HepG2 (cell line): ENCODE measurements at regions not wholly inside any gene's neighbourhood (a gene's known extent, or its start where the extent isn't known, plus 50 kb on each side); places are given as distances from the start of the nearest gene placed in this dataset.
A peak's percentile ranks its signal among the peaks of the same experiment; 100 is the strongest.

Source experiments
- ATAC-seq: fragments of 200-7000 bp; cut with Tn5 transposase; 3 replicates; pipeline ENCODE4 v1.9.1; 2020; ENCODE audit warnings: mild to moderate bottlenecking, moderate library complexity
- BruUV-seq: library from RNA; stranded (reverse); fragments of 400-500 nt; replicated peaks from 2 replicates; lab custom pipeline; 2021; lab: Mats Ljungman, UMichigan
- CTCF ChIA-PET: fragments of 300-600 bp; formaldehyde crosslinking; extraction: SDS; loops from one replicate; lab custom pipeline; 2021; ENCODE audit warnings: low total read pairs, inconsistent platforms, low intra/inter-chr PET ratio; lab: Yijun Ruan, JAX
- POLR2A ChIA-PET: fragments of 350-600 bp; sonication (Branson Sonifier 250); formaldehyde crosslinking; loops from one replicate; lab custom pipeline; 2020; ENCODE audit warnings: antibody characterized with exemption, inconsistent platforms; lab: Yijun Ruan, JAX
- DNase-seq: peaks from one replicate; pipeline ENCODE4 v3.0.0-alpha.2; 2015; ENCODE audit warnings: low spot score
- FAIRE-seq: peaks from 3 replicates; lab custom pipeline; 2011; peaks lifted over from hg19 to GRCh38; lab: Jason Lieb, UNC
- H2AFZ ChIP-seq: one replicate; pipeline ENCODE4 v1.6.1; 2011; ENCODE audit warnings: low read length, inconsistent platforms
- H3K27ac ChIP-seq: fragments of 300-600 bp; 3 replicates; pipeline ENCODE4 v1.8.0; 2011; ENCODE audit warnings: mixed run types, mild to moderate bottlenecking, mixed read lengths, low read length, inconsistent platforms; ENCODE audit not compliant: insufficient read depth; ENCODE audit errors: extremely low read length
- H3K27me3 ChIP-seq, 2 experiments: fragments of 200-600 bp in 1 of 2; 2 replicates in 1 of 2; 3 replicates in 1 of 2; pipeline versions ENCODE4 v1.6.0 to v1.8.0; 2011; ENCODE audit warnings: low read length in 2 of 2, mild to moderate bottlenecking in 2 of 2, moderate library complexity in 2 of 2, inconsistent platforms in 1 of 2; ENCODE audit not compliant: insufficient read depth in 2 of 2, control insufficient read depth in 1 of 2
- H3K36me3 ChIP-seq, 2 experiments: fragments of 200-600 bp in 1 of 2; replicated peaks in 1 of 2; 2 replicates in 1 of 2; 3 replicates in 1 of 2; pipeline versions ENCODE4 v1.5.1 to v1.8.0; 2011; ENCODE audit warnings: low read length in 2 of 2, inconsistent platforms in 1 of 2; ENCODE audit not compliant: insufficient read depth in 2 of 2, control insufficient read depth in 1 of 2
- H3K4me1 ChIP-seq: 2 replicates; pipeline ENCODE4 v1.5.1; 2012; ENCODE audit warnings: low read length, inconsistent platforms; ENCODE audit not compliant: insufficient read depth
- H3K4me2 ChIP-seq: 2 replicates; pipeline ENCODE4 v1.6.0; 2011; ENCODE audit warnings: low read depth, low read length, inconsistent platforms
- H3K4me3 ChIP-seq, 3 experiments: fragments of 200-600 bp in 1 of 3; sonication (generic), shearing (Covaris generic) in 1 of 3; replicated peaks in 1 of 3; 2 replicates each; pipeline ENCODE4 v1.5.1; 2011 to 2016; ENCODE audit warnings: low read length in 3 of 3, inconsistent platforms in 2 of 3, low read depth in 2 of 3, mild to moderate bottlenecking in 2 of 3, control low read depth in 1 of 3, mixed read lengths in 1 of 3; ENCODE audit not compliant: insufficient read depth in 1 of 3
- H3K79me2 ChIP-seq: one replicate; pipeline ENCODE4 v1.6.1; 2011; ENCODE audit warnings: low read length, inconsistent platforms; ENCODE audit not compliant: insufficient read depth
- H3K9ac ChIP-seq: 2 replicates; pipeline ENCODE4 v1.6.0; 2011; ENCODE audit warnings: mild to moderate bottlenecking, low read depth, low read length, inconsistent platforms; ENCODE audit not compliant: insufficient read depth
- H3K9me3 ChIP-seq: 2 replicates; pipeline ENCODE4 v1.5.1; 2012; ENCODE audit warnings: mild to moderate bottlenecking, low read length
- H4K20me1 ChIP-seq: 2 replicates; pipeline ENCODE4 v1.6.0; 2011; ENCODE audit warnings: inconsistent platforms, mild to moderate bottlenecking, low read length, moderate library complexity; ENCODE audit not compliant: insufficient read depth
- EHMT2 ChIP-seq: fragments of 200-600 bp; sonication (generic); IDR thresholded peaks from 2 replicates; pipeline ENCODE4 v1.7.0; 2017; ENCODE audit warnings: antibody characterized with exemption, low read depth, low read length, borderline replicate concordance
- FOXO1 ChIP-seq: sonication (generic); formaldehyde crosslinking; IDR thresholded peaks from 2 replicates; pipeline ENCODE4 v1.4.0; 2020; ENCODE audit warnings: missing genetic modification reagents
- HNRNPK ChIP-seq: fragments of 200-400 bp; formaldehyde crosslinking; IDR thresholded peaks from 2 replicates; pipeline ENCODE4 v1.6.1; 2018; ENCODE audit warnings: low read length, low read depth, moderate library complexity, mild to moderate bottlenecking; ENCODE audit not compliant: poor library complexity, severe bottlenecking
- HOMEZ ChIP-seq: IDR thresholded peaks from 2 replicates; pipeline ENCODE4 v1.6.1; 2016; ENCODE audit warnings: low read depth
- KLF12 ChIP-seq: sonication (generic); formaldehyde crosslinking; IDR thresholded peaks from 2 replicates; pipeline ENCODE4 v1.4.0; 2020; ENCODE audit warnings: missing genetic modification reagents, borderline replicate concordance
- MAFF ChIP-seq: IDR thresholded peaks from 2 replicates; pipeline ENCODE4 v1.6.1; 2011; ENCODE audit warnings: low read depth, low read length, improper control_type of control experiment
- MAFK ChIP-seq, 2 experiments: IDR thresholded peaks in 1 of 2; conservative IDR thresholded peaks in 1 of 2; 2 replicates each; pipeline ENCODE4 v1.6.1; 2011; ENCODE audit warnings: improper control_type of control experiment in 2 of 2, low read length in 2 of 2
- PAX8 ChIP-seq: sonication (generic); formaldehyde crosslinking; IDR thresholded peaks from 2 replicates; pipeline ENCODE4 v1.8.0; 2022; ENCODE audit warnings: mild to moderate bottlenecking, missing genetic modification reagents, borderline replicate concordance
- POLR2AphosphoS5 ChIP-seq: IDR thresholded peaks from 2 replicates; pipeline ENCODE4 v1.6.1; 2012; ENCODE audit warnings: low read depth, low read length
- PPARG ChIP-seq: conservative IDR thresholded peaks from 2 replicates; pipeline ENCODE4 v1.6.1; 2016; ENCODE audit warnings: missing biosample characterization, missing genetic modification reagents
- TMF1 ChIP-seq: sonication (generic); formaldehyde crosslinking; IDR thresholded peaks from 2 replicates; pipeline ENCODE4 v1.8.1; 2022; ENCODE audit warnings: low read depth, missing genetic modification reagents
- YY1 ChIP-seq: IDR thresholded peaks from 2 replicates; pipeline ENCODE4 v1.6.1; 2011; ENCODE audit warnings: low read length, low read depth, moderate library complexity, mild to moderate bottlenecking; ENCODE audit not compliant: insufficient read depth, insufficient replicate concordance
- ZBTB8A ChIP-seq: sonication (generic); formaldehyde crosslinking; IDR thresholded peaks from 2 replicates; pipeline ENCODE4 v1.4.0; 2020; ENCODE audit warnings: mild to moderate bottlenecking, low read depth, missing genetic modification reagents, borderline replicate concordance
- ZNF230 ChIP-seq: sonication (generic); formaldehyde crosslinking; IDR thresholded peaks from 2 replicates; pipeline ENCODE4 v1.4.0; 2020; ENCODE audit warnings: mild to moderate bottlenecking, missing genetic modification reagents
- ZNF234 ChIP-seq: sonication (generic); formaldehyde crosslinking; conservative IDR thresholded peaks from 2 replicates; pipeline ENCODE4 v1.5.1; 2020; ENCODE audit warnings: mild to moderate bottlenecking, missing genetic modification reagents
- ZNF282 ChIP-seq: fragments of 450-650 bp; IDR thresholded peaks from 2 replicates; pipeline ENCODE4 v1.6.1; 2018; ENCODE audit not compliant: partially characterized antibody
- ZNF317 ChIP-seq: sonication (generic); formaldehyde crosslinking; IDR thresholded peaks from 2 replicates; pipeline ENCODE4 v1.5.0; 2020; ENCODE audit warnings: mild to moderate bottlenecking, missing genetic modification reagents
- ZNF432 ChIP-seq: sonication (generic); formaldehyde crosslinking; IDR thresholded peaks from 2 replicates; pipeline ENCODE4 v1.5.0; 2020; ENCODE audit warnings: missing genetic modification reagents, mild to moderate bottlenecking, borderline replicate concordance
- ZNF570 ChIP-seq: sonication (generic); formaldehyde crosslinking; IDR thresholded peaks from 2 replicates; pipeline ENCODE4 v1.4.0; 2020; ENCODE audit warnings: mild to moderate bottlenecking, missing genetic modification reagents, borderline replicate concordance
- WGBS: methylation state at CpG from one replicate; pipeline ENCODE4 v1.1.6; 2017; ENCODE audit warnings: low lambda C conversion rate; 5-methylcytosine and 5-hydroxymethylcytosine counted together
- in situ Hi-C: cut with HindIII; loops from 2 replicates; pipeline ENCODE4 v1.10.0; 2017; ENCODE audit warnings: low pct_unique_long_range_greater_than_20kb; ENCODE audit not compliant: extremely low pct_ligation_motif_present
- intact Hi-C: fragments of 100-400 bp; cut with micrococcal nuclease; formaldehyde crosslinking; loops from one replicate; pipeline ENCODE4 v1.10.0; 2022; ENCODE audit not compliant: unreplicated experiment

DNA sequence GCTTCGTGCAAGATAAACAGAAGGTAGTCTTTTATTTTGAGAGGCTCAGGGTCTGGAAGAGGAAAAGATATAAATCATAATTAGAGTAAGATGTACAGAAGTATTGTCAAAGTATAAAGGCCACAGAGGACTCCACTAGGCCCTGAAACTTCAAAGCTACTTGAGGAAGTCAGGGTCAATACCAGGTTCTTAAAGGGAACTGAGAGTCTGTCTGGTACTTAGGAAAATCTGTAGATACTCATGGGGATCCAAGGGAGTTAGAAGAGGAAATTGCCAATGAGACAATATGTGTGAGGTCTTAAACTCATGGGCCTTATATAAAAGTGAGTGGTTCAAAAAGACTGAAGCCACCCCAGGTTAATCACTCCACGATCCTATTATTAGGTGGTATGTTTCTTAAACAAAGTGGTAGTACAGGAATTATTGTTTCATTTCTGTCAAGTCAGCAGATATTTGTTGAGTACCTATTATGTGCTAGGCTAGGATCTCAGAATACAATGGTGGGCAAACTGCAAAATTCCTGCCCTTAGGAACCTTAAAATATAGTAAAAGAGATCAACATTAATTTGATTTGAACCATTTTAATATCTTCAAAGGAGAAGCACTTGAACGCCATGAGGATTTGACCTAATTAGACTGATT is 314.6 kb downstream of the ADAMTS20 start:
- CTCF ChIA-PET = no interaction called here
- Histone ChIP-seq H4K20me1 (no peaks in the 10 kb centered on the region), H3K4me2 (no peak overlapping the region), H3K9me3 (no peaks in the 10 kb centered on the region), H3K9ac (no peak overlapping the region), H3K27me3 (no peaks in the 10 kb centered on the region), H3K27ac (no peak overlapping the region), H3K4me1 (no peaks in the 10 kb centered on the region), H2AFZ (no peak overlapping the region), H3K79me2 (no peaks in the 10 kb centered on the region), H3K4me3 (no peak overlapping the region), H3K36me3 (no peaks in the 10 kb centered on the region)
- 18% methylated on average over 3 of the region's 3 CpGs for WGBS
- POLR2A ChIA-PET = no interaction called here
- FAIRE-seq (no peak), DNase-seq (no peak), ATAC-seq (no peak)
- intact Hi-C loops (no loop called here), in situ Hi-C loops (no loop called here)
- no TSS peak for BruUV-seq
- TF ChIP-seq PPARG (CRISPR knock-in tag) = no peak
- TF ChIP-seq MAFF = peak; percentile 98
- no peak for TF ChIP-seq ZNF234 (CRISPR knock-in tag)
- no peak for TF ChIP-seq ZNF282
- peak; percentile 94 to 99 for TF ChIP-seq MAFK (conservative IDR thresholded peaks at IDR 0.05 in 1 of 2, IDR thresholded peaks at IDR 0.05 in 1 of 2; ENCODE audit: low read length in 2 of 2)

- H3K4me2 ChIP-seq = no peak overlapping the region
- POLR2A ChIA-PET = no interaction called here
- no peaks in the 10 kb centered on the region for H4K20me1 ChIP-seq
- H3K27me3 ChIP-seq = no peaks in the 10 kb centered on the region
- CTCF ChIA-PET = no interaction called here
- no peaks in the 10 kb centered on the region for H3K79me2 ChIP-seq
- no peak overlapping the region for H2AFZ ChIP-seq
- in situ Hi-C loops (no loop called here), intact Hi-C loops (no loop called here)
- ATAC-seq (no peak), FAIRE-seq (no peak), DNase-seq (no peak)
- H3K9ac ChIP-seq = no peak overlapping the region
- no TSS peak for BruUV-seq
- 41% methylated on average over 1 of the region's 1 CpG for WGBS
- H3K4me1 ChIP-seq = no peaks in the 10 kb centered on the region
- H3K27ac ChIP-seq = no peak overlapping the region
- H3K9me3 ChIP-seq = no peaks in the 10 kb centered on the region
- H3K4me3 ChIP-seq = no peak overlapping the region
- H3K36me3 ChIP-seq = no peaks in the 10 kb centered on the region
- TF ChIP-seq FOXO1 (CRISPR knock-in tag) = no peak
- TF ChIP-seq EHMT2 = no peak
- no peak for TF ChIP-seq TMF1 (CRISPR knock-in tag)
- no peak for TF ChIP-seq KLF12 (CRISPR knock-in tag)
- TF ChIP-seq ZNF570 = no peak
- no peak for TF ChIP-seq ZNF230
- TF ChIP-seq PAX8 (CRISPR knock-in tag) = no peak
- TF ChIP-seq ZNF432 = no peak
- TF ChIP-seq POLR2AphosphoS5 = no peak
- TF ChIP-seq ZBTB8A (CRISPR knock-in tag) = no peak
- TF ChIP-seq HNRNPK = no peak
- TF ChIP-seq ZNF317 (CRISPR knock-in tag) = no peak
- no peak for TF ChIP-seq HOMEZ (CRISPR knock-in tag)
- no peak for TF ChIP-seq YY1
Measured at GRCh38 chr12:43235721-43236120, 316.3 kb downstream of the ADAMTS20 start.
